NCI-H128 (cell line): ENCODE measurements at regions not wholly inside any gene's neighbourhood (a gene's known extent, or its start where the extent isn't known, plus 50 kb on each side); places are given as distances from the start of the nearest gene placed in this dataset.

Experiments used
- DNase-seq: peaks from one replicate; lab custom pipeline; 2025; ENCODE audit not compliant: unreplicated experiment; lab: John Stamatoyannopoulos, UW

- DNase-seq = no peak
Observed at GRCh38 chr3:193780397-193780796, 187.4 kb downstream of the OPA1 start.

- DNase-seq = no peak
Observed at GRCh38 chr3:193780810-193781478, 187.9 kb downstream of the OPA1 start.

GRCh38 chr3:193782276-193782647 is 189.3 kb downstream of the OPA1 start:
- no peak for DNase-seq

- no peak for DNase-seq
Observed at GRCh38 chr3:193782747-193783146, 189.7 kb downstream of the OPA1 start.

GRCh38 chr3:193783166-193783896 is 190.3 kb downstream of the OPA1 start:
- no peak for DNase-seq

GRCh38 chr3:193784822-193785221 is 191.8 kb downstream of the OPA1 start:
- no peak for DNase-seq

GRCh38 chr3:193787496-193787870 is 194.5 kb downstream of the OPA1 start:
- no peak for DNase-seq

GRCh38 chr3:193788189-193788991 is 195.4 kb downstream of the OPA1 start:
- no peak for DNase-seq

GRCh38 chr3:193789455-193789854 is 196.4 kb downstream of the OPA1 start:
- no peak for DNase-seq

- DNase-seq = no peak
Observed at GRCh38 chr3:193790086-193790990, 197.3 kb downstream of the OPA1 start.

GRCh38 chr3:193791041-193792032 is 198.3 kb downstream of the OPA1 start:
- DNase-seq = no peak

- DNase-seq = no peak
Observed at GRCh38 chr3:193793123-193793522, 200.1 kb downstream of the OPA1 start.

GRCh38 chr3:193794002-193794881 is 201.2 kb downstream of the OPA1 start:
- no peak for DNase-seq

- DNase-seq = no peak
Observed at GRCh38 chr3:193795062-193795690, 202.2 kb downstream of the OPA1 start.

GRCh38 chr3:193796089-193796488 is 203.1 kb downstream of the OPA1 start:
- DNase-seq = no peak

GRCh38 chr3:193797566-193797965 is 204.6 kb downstream of the OPA1 start:
- no peak for DNase-seq

GRCh38 chr3:193798051-193798450 is 205.0 kb downstream of the OPA1 start:
- no peak for DNase-seq
